Eye (tissue), 1 donor: ENCODE measurements at regions not wholly inside any gene's neighbourhood (a gene's known extent, or its start where the extent isn't known, plus 50 kb on each side); places are given as distances from the start of the nearest gene placed in this dataset.
A peak's percentile ranks its signal among the peaks of the same experiment; 100 is the strongest.

ENCODE experiments used
- DNase-seq: peaks from one replicate; pipeline ENCODE4 v3.0.0-alpha.2; 2015

DNA sequence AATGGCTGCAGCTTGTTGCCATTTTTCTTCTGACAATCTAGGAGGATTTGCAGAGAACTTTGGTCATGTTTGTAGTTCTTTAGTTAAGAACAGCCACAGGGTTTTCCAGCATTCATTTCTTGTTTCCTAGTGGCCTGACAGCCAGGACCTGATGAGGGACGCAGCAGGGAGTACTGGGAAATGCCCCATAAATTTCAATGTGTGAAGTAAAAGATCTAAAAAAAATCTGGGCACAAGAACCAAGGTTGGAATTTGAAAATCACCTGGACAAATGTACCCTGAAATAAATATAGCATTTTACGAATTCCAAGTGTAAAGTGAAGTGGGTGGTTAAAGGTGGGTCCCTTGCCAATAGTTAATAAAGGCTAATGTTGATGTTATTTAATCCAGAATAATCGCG, 195.0 kb downstream of the ZIC1 start:
- DNase-seq, result no peak

- peak; percentile 51 for DNase-seq
These were observed 204.6 kb downstream of the ZIC1 start for GRCh38 chr3:147613725-147614124.

DNA sequence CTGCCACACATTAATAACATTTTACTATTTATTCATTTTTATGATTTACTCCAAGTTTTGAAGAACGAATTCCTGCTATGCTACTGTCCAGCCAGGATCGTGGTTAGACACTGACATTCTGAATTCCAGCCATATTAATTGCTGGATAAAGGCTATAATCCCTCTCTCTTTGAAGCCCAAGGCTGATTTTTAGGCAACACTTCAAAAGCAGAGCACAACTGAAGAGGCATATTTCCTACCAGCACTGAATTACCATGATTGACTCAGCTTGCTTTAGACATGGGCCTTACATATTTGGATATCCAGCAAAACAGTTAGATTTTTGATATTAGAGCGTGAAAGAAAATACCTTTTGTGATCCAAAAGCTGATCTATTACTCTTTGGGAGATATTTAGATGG, 205.0 kb downstream of the ZIC1 start:
- peak; percentile 27 for DNase-seq

DNA sequence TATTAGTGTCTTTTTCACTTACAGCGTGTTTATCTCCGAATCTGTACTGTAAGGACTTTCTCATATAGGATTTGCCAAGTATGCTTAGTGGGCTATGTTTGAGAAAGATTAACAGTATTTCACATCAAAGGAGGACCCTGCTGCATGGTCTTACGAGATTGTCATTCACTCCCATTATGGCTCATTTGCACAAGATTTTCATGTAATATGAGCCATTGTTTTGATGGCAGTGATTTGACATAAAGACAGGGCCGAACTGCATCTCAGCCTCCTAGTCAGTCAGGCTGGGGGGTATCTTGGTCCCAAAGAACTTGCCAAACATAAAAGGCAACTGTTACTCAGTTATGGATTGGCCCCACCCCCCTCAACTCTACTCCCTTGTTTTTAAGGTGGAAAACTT, 205.9 kb downstream of the ZIC1 start:
- peak; percentile 18 for DNase-seq

GRCh38 chr3:147616998-147617619, 207.9 kb downstream of the ZIC1 start:
- peak; percentile 45 for DNase-seq

GRCh38 chr3:147618691-147619090, 209.5 kb downstream of the ZIC1 start:
- DNase-seq, result peak; percentile 41

- peak; percentile 31 for DNase-seq
These were observed 210.9 kb downstream of the ZIC1 start for GRCh38 chr3:147619921-147620560.

GRCh38 chr3:147620906-147621305, 211.7 kb downstream of the ZIC1 start:
- DNase-seq, result no peak

DNA sequence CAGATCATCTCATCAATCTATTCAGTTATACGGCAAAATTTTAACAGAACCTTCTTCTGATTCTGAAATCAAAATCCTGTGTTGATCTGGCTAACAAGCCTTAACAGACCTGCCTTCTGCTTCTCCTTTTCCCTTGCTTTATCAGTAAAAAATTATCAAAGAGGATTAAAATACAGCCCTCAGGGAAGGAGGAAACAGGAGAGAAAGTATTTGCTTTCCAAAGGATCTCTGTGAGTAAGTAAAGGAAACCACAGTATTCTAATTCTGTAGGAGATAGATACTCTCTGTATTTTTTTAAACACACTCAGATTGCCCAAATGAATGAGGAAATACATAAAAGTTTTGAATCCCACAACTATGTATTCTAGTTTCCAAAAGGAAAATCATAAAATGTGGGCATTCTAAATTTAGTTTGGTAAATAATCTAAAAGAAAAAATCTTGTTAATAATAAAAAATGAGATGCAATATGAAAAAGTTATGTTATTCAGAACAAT, 221.8 kb downstream of the ZIC1 start:
- no peak for DNase-seq

DNA sequence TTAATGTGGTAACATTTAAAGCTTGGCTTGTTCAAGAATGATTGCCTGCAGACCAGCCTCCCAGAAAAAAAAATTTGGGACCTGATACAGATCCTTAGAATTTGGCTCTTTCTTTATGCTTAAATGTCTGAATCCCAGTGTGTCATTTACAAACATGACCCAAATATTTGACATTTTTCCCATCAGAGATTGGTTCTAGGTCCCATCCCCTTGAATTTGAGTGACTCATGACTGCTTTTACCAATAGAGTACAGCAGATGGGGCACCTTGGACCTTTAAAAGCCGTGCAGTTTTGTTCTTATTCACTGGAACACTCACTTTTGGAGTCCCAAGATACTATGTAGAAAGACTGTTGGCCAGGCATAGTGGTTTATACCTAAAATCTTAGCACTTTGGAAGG, 231.6 kb downstream of the ZIC1 start:
- DNase-seq, result no peak

- no peak for DNase-seq
These were observed 236.6 kb downstream of the ZIC1 start for GRCh38 chr3:147645761-147646160.

DNA sequence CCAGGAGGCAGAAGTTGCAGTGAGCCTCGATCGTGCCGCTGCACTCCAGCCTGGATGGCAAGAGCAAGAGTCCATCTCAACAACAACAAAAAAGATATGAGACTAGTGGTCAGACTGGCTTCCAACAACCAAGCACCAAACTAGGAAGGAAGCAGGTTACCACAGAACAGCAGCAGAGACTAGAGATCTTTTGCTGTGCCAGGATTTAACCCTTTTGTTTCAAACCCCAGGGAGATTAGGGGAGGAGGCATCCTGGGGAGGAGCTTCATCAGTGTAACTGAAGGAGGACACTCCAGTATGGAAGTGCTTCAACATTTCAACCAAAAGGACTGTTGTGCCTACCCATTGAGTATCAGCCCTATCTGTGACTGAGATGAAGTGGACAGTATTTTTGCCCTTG, 240.3 kb downstream of the ZIC1 start:
- DNase-seq, result no peak

DNA sequence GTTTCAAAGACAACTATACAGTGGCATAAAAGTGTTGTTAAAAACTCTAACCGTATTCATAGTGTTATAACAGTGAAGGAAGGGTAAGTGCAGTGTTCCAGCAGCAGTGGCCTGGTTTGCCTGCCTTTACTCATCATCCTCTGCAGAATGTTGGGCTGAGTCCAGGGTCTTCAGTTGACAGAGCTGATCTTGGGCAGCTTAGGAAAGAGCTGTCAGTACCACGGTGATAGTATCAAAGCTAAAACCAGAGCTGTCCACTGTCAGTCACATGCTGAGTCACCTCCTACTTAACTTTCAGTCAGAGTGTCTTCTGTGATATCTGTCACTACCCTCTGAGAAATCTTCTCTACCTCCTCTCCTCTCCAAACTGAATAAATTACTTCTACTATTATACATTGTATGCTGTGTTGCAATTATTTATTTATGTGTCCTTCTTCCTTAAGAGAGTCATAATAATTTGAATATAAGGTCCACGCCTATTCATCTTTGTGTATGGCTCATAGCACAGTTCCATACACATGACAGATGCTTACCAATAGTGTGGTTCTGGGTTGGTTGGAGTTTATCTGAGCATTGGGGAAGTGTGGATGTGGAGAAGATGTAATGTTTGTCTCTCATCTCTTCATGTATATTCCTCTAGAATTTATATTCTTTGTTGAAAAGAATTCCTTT, 242.1 kb downstream of the ZIC1 start:
- DNase-seq, result no peak

DNA sequence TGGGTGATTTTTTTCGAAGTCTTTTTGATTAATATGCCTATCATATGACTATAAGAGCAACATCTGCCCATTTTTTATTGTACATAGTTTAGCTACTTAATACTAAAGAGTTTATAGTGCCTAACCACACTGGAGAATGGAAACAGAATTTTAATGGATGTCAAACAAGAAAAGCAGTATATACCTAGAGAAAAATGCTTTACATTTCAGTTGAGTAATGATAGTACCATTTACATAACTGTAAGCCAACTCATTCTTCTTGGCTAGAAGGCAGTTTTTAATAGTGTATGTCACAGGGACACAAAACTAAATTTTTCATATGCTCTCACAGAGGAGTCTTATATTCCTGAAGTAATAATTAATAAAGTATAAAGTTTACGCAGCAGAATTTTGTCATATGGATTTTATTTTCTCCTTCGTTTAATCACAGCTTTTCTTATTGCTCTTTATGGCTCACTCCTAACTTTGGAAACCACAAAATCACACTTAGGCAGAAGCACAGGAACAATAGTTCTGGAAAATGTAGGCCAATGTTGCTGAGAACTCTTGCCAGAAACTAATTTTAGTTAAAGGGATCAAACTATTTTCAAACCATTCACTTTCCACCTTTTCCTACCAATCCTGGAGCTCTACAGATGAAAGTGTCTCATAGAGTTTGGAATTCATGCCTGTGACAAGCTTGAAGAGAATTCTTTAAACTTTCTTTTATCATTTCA, 243.6 kb downstream of the ZIC1 start:
- DNase-seq, result no peak

- no peak for DNase-seq
These were observed 244.3 kb downstream of the ZIC1 start for GRCh38 chr3:147653367-147653923.

DNA sequence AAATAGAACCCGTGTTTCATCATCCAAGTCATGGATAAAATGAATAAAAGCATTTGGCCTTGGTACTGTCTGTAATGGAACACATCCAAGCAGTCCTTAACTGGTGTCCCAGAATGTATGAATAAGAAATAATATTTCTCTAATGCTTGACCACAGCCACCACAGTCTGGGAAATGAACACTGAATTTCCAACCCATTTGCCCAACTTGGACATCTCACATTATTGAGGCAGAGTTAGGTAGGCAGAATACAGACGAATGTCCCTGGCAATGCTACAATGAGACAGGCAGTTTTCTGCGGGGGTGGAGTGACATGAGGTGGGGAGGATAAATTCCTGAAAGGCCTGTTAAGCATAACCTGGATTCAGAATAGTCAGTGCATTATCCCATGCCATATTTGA, 245.7 kb downstream of the ZIC1 start:
- no peak for DNase-seq

DNA sequence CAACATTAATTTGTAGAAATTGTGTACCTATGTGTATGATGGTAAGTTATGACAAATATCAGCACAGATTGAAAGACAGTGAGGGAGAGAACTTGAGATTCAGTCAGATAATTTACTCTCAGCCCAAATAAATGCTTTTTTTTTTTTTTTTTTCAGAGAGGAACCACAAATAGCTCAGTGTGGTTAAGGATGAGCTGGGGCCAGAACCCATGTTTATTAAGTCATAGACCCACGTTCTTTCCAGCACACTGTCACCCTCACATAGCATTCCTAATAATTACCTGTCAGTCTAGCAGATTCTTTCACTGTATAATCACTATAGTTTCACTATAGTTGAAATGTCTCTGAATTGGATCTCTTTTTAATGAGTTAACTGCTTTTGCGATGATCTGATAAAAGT, 246.1 kb downstream of the ZIC1 start:
- no peak for DNase-seq

DNA sequence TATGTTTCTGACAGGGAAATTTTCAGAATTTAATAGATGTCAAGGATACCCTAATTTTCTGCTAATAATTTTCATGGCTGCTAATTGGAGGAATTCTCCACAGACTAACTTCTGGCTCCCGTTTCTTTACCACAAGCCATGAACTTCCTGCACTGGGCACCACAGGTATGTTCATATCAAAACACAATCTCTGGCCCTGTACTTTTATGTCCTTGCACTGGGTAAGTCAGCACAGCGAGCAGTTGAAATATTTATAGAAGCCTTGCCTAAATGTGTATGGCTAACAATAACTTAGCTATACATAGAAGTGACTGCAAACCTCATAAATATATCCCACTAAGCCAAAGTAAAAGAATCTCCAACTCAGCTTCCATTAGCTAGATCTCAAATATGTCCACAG, 246.9 kb downstream of the ZIC1 start:
- no peak for DNase-seq

DNA sequence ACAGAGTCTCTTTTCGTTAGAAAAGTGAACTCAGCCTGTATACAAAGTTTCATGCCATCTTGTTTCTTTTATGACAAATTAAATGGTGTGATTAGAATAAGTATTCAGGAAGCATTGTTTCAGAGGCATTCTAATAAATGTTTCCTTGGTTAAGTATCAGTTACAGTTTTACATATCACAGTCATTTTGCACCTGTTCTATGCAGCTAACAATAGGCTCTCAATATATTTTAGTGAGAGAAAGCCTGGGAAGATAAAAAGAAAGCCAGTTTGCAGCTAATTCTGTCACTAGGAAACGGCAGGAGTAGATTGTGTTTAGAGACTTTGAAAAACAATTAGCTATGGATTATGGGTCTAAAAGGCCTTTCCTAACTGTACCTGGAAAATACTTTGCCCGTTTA, 252.8 kb downstream of the ZIC1 start:
- peak; percentile 12 for DNase-seq

GRCh38 chr3:147662705-147663104, 253.5 kb downstream of the ZIC1 start:
- no peak for DNase-seq

- peak; percentile 21 for DNase-seq
These were observed 259.9 kb downstream of the ZIC1 start for GRCh38 chr3:147669077-147669476.

DNA sequence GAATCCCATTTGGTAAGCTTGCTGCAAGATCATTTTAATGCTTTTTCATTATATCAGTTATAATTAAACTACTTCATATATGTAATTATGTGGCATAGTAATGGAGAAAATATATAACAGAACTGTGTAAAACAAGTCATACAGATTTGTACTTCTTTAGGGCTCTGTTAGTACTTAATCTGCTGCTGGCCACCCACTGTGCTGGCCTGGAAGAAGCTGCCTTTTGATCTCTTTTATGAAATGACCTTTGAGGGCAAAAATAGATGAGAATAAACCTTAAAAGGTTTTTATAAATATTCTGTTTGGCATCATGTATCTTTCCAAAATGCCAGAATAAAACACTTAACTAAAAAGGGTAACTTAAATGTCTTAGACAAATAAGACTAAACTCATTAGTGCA, 262.9 kb downstream of the ZIC1 start:
- no peak for DNase-seq

DNA sequence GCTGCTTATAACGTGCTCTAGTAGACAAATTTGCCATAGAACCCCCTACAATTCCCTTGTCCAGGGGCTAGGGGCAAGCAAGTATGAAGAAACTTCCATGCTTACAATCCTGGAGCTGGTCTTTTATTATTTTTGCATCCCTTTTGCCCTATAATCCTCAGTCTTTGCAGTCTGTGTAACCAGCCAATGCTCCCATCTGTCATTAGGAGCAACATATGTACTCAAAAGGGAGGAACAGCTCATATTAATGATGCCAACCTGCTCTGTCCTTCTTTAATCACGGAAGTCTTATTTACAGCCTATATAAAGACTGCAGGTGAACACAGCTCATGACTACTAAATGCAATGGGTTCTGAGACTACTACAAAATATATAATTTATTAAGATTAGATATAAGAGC, 263.3 kb downstream of the ZIC1 start:
- no peak for DNase-seq
